WTC11 (cell line): ENCODE measurements at regions not wholly inside any gene's neighbourhood (a gene's known extent, or its start where the extent isn't known, plus 50 kb on each side); places are given as distances from the start of the nearest gene placed in this dataset.
"Not testable (repeated sequence)": the region's sequence is repeated elsewhere in the genome, so short reads cannot be mapped to it uniquely, and the experiment has no call there.

Experiments used
- ATAC-seq: fragments of 200-7000 bp; cut with Tn5 transposase; 2 replicates; pipeline ENCODE4 v1.10.0; 2021; ENCODE audit warnings: mild to moderate bottlenecking, moderate library complexity
- CTCF ChIA-PET: fragments of 300-600 bp; sonication (Branson Sonifier 250); formaldehyde crosslinking; loops from one replicate; lab custom pipeline; 2021; ENCODE audit warnings: antibody characterized with exemption; lab: Charles Lee
- POLR2A ChIA-PET: fragments of 350-600 bp; sonication (Branson Sonifier 250); formaldehyde crosslinking; loops from one replicate; lab custom pipeline; 2021; ENCODE audit warnings: antibody characterized with exemption; lab: Charles Lee
- DNase-seq: peaks from one replicate; pipeline ENCODE4 v3.0.0; 2021; ENCODE audit warnings: low spot score
- H3K27ac Mint-ChIP-seq: 2 replicates; pipeline ENCODE4 v1.8.0; 2021; ENCODE audit warnings: mixed read lengths
- H3K27me3 Mint-ChIP-seq: 2 replicates; pipeline ENCODE4 v1.8.0; 2021; ENCODE audit warnings: low read depth, mild to moderate bottlenecking, moderate library complexity, mixed read lengths
- H3K36me3 Mint-ChIP-seq: 2 replicates; pipeline ENCODE4 v1.8.0; 2021; ENCODE audit warnings: mixed read lengths
- H3K4me1 Mint-ChIP-seq: 2 replicates; pipeline ENCODE4 v1.8.0; 2022; ENCODE audit warnings: mixed read lengths
- H3K4me3 Mint-ChIP-seq: 2 replicates; pipeline ENCODE4 v1.8.0; 2021; ENCODE audit warnings: mild to moderate bottlenecking, moderate library complexity, mixed read lengths
- H3K9me3 Mint-ChIP-seq: 2 replicates; pipeline ENCODE4 v1.8.0; 2021; ENCODE audit warnings: mixed read lengths
- ARID4B ChIP-seq: sonication (generic); formaldehyde crosslinking; IDR thresholded peaks from 2 replicates; pipeline ENCODE4 v1.8.0; 2023; ENCODE audit warnings: missing genetic modification reagents, mild to moderate bottlenecking, borderline replicate concordance
- ATF6 ChIP-seq: sonication (generic); formaldehyde crosslinking; IDR thresholded peaks from 2 replicates; pipeline ENCODE4 v1.8.1; 2023; ENCODE audit warnings: mild to moderate bottlenecking, missing genetic modification reagents
- CBFB ChIP-seq: sonication (generic); formaldehyde crosslinking; IDR thresholded peaks from 2 replicates; pipeline ENCODE4 v1.8.1; 2022; ENCODE audit warnings: mild to moderate bottlenecking, low read depth, missing genetic modification reagents
- E2F1 ChIP-seq: sonication (generic); formaldehyde crosslinking; IDR thresholded peaks from 2 replicates; pipeline ENCODE4 v1.8.0; 2022; ENCODE audit warnings: mild to moderate bottlenecking, missing genetic modification reagents
- ELF4 ChIP-seq: sonication (generic); formaldehyde crosslinking; IDR thresholded peaks from 2 replicates; pipeline ENCODE4 v1.8.1; 2022; ENCODE audit warnings: low read depth, mild to moderate bottlenecking, moderate library complexity, missing genetic modification reagents
- GABPB1 ChIP-seq: sonication (generic); formaldehyde crosslinking; IDR thresholded peaks from 2 replicates; pipeline ENCODE4 v1.8.1; 2023; ENCODE audit warnings: mild to moderate bottlenecking, missing genetic modification reagents
- GRHL2 ChIP-seq: fragments of 250-450 bp; sonication (Bioruptor Pico); IDR thresholded peaks from 2 replicates; pipeline ENCODE4 v1.8.0; 2022; ENCODE audit warnings: mild to moderate bottlenecking, moderate library complexity; ENCODE audit not compliant: insufficient replicate concordance, severe bottlenecking
- IRF2 ChIP-seq: sonication (generic); formaldehyde crosslinking; IDR thresholded peaks from 2 replicates; pipeline ENCODE4 v1.8.0; 2022; ENCODE audit warnings: low read depth, missing genetic modification reagents, borderline replicate concordance
- MAX ChIP-seq: sonication (generic); formaldehyde crosslinking; IDR thresholded peaks from 2 replicates; pipeline ENCODE4 v1.8.0; 2022; ENCODE audit warnings: mild to moderate bottlenecking, missing genetic modification reagents
- PREB ChIP-seq: sonication (generic); formaldehyde crosslinking; IDR thresholded peaks from 2 replicates; pipeline ENCODE4 v1.8.1; 2022; ENCODE audit warnings: mild to moderate bottlenecking, missing genetic modification reagents, moderate library complexity, borderline replicate concordance
- RORB ChIP-seq: fragments of 250-450 bp; sonication (Bioruptor Pico); IDR thresholded peaks from 2 replicates; pipeline ENCODE4 v1.9.0; 2021; ENCODE audit warnings: mild to moderate bottlenecking
- SP1 ChIP-seq: sonication (generic); formaldehyde crosslinking; conservative IDR thresholded peaks from 2 replicates; pipeline ENCODE4 v1.8.1; 2022; ENCODE audit warnings: missing genetic modification reagents
- TEAD1 ChIP-seq: sonication (generic); formaldehyde crosslinking; IDR thresholded peaks from 2 replicates; pipeline ENCODE4 v1.8.0; 2022; ENCODE audit warnings: mild to moderate bottlenecking, missing genetic modification reagents
- TEAD4 ChIP-seq: sonication (generic); formaldehyde crosslinking; IDR thresholded peaks from 2 replicates; pipeline ENCODE4 v1.8.0; 2022; ENCODE audit warnings: mild to moderate bottlenecking, missing genetic modification reagents
- ZNF317 ChIP-seq: sonication (generic); formaldehyde crosslinking; IDR thresholded peaks from 2 replicates; pipeline ENCODE4 v1.8.1; 2023; ENCODE audit warnings: low read depth, mild to moderate bottlenecking, moderate library complexity, missing genetic modification reagents, borderline replicate concordance
- ZNF425 ChIP-seq: fragments of 250-450 bp; sonication (Bioruptor Pico); conservative IDR thresholded peaks from 2 replicates; pipeline ENCODE4 v1.9.0; 2021; ENCODE audit warnings: mild to moderate bottlenecking
- ZNF512 ChIP-seq: sonication (generic); formaldehyde crosslinking; IDR thresholded peaks from 2 replicates; pipeline ENCODE4 v1.8.1; 2022; ENCODE audit warnings: missing genetic modification reagents, borderline replicate concordance

GRCh38 chr2:83186105-83186760 lies 1272.8 kb downstream of the SUCLG1 start:
- Mint-ChIP-seq H3K27ac (no peak overlapping the region), H3K4me1 (peaks cover 6% of the 10 kb centered on the region), H3K9me3 (peaks cover 8% of the 10 kb centered on the region), H3K4me3 (no peak overlapping the region), H3K36me3 (peaks cover 10% of the 10 kb centered on the region; the same call in 1 of the 2 replicates), H3K27me3 (no peaks in the 10 kb centered on the region)
- TF ChIP-seq ARID4B (CRISPR knock-in tag) = no peak
- TF ChIP-seq ELF4 (CRISPR knock-in tag) = no peak
- no peak for TF ChIP-seq MAX
- TF ChIP-seq SP1 (CRISPR knock-in tag) = no peak
- TF ChIP-seq ZNF317 (CRISPR knock-in tag) = no peak
- no peak for TF ChIP-seq TEAD1
- no peak for TF ChIP-seq CBFB (CRISPR knock-in tag)
- TF ChIP-seq GRHL2 (CRISPR knock-in tag) = no peak
- no peak for TF ChIP-seq GABPB1 (CRISPR knock-in tag)
- TF ChIP-seq ZNF512 (CRISPR knock-in tag) = no peak
- CTCF ChIA-PET = interaction anchor here (1.2 kb wide), 1 partner anchor 10 kb away, joined by 5 read pairs; no protein-coding TSS in a partner anchor
- DNase-seq (no peak), ATAC-seq (no peak)
- POLR2A ChIA-PET = no interaction called here

- H3K27me3 Mint-ChIP-seq, POLR2A ChIA-PET, CTCF ChIA-PET, DNase-seq, H3K27ac Mint-ChIP-seq, H3K4me3 Mint-ChIP-seq, ATAC-seq, H3K4me1 Mint-ChIP-seq: not testable (repeated sequence)
- Mint-ChIP-seq H3K9me3 (peaks cover 30% of the 10 kb centered on the region), H3K36me3 (peaks cover 20% of the 10 kb centered on the region)
Observed at GRCh38 chr2:83180862-83181530, 1278.1 kb downstream of the SUCLG1 start.

GRCh38 chr2:83176539-83176938 lies 1282.5 kb downstream of the SUCLG1 start:
- POLR2A ChIA-PET = no interaction called here
- peaks cover 24% of the 10 kb centered on the region for H3K9me3 Mint-ChIP-seq

More at GRCh38 chr2:83176539-83176938, 1282.5 kb downstream of the SUCLG1 start:
- H3K4me1 Mint-ChIP-seq = no peaks in the 10 kb centered on the region
- no peak for TF ChIP-seq TEAD4 (CRISPR knock-in tag)
- TF ChIP-seq ATF6 (CRISPR knock-in tag) = no peak
- TF ChIP-seq RORB = no peak
- TF ChIP-seq IRF2 (CRISPR knock-in tag) = no peak
- TF ChIP-seq E2F1 = no peak
- TF ChIP-seq ZNF425 (CRISPR knock-in tag) = no peak
- TF ChIP-seq PREB (CRISPR knock-in tag) = no peak
- CTCF ChIA-PET = no interaction called here
- DNase-seq (no peak), ATAC-seq (no peak)
- peaks cover 14% of the 10 kb centered on the region for H3K36me3 Mint-ChIP-seq
- H3K27me3 Mint-ChIP-seq = no peaks in the 10 kb centered on the region
- H3K4me3 Mint-ChIP-seq = no peak overlapping the region
- H3K27ac Mint-ChIP-seq = no peak overlapping the region
